ENCODE measurements at regions not wholly inside any gene's neighbourhood (a gene's known extent, or its start where the extent isn't known, plus 50 kb on each side); places are given as distances from the start of the nearest gene placed in this dataset.

DNA sequence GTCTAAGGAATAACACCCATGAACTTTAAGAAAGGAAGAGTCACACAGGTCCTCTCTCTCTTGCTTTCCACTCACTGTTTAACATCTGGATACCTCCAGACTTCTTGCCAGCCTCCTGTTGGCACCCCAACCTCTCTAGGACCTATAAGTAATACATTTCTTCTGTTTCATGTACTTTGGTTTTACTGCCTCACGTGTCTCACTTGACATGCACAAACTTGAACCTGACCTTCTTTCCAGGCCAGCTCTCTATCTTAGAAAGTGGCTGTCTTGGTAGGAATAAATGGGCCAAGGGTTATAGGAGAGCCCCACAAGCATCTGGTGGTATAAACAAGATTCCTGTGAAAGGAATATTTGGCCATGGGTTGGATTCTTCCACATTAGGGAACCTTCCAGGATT lies 614.8 kb upstream of the AGA start:
- no peak for DNase-seq

DNA sequence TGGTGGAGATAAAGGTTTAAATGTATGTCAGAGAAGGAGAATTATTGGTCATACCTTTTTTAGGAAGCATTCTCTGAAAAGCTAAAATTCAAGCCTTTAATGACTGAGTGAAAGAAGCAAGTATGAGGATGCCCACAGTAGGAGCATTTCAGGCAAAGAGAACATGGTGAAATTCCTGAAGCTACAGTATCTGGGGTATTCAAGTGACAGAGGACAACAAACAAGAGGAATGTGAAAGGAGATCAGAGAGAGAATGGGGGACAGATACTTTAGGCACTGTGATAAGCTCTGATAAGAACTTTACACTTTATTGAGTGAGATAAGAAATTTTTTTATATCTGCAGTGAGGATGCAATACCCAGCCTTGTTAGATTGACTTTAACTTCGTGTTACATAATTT lies 621.3 kb upstream of the AGA start:
- DNase-seq = no peak

DNA sequence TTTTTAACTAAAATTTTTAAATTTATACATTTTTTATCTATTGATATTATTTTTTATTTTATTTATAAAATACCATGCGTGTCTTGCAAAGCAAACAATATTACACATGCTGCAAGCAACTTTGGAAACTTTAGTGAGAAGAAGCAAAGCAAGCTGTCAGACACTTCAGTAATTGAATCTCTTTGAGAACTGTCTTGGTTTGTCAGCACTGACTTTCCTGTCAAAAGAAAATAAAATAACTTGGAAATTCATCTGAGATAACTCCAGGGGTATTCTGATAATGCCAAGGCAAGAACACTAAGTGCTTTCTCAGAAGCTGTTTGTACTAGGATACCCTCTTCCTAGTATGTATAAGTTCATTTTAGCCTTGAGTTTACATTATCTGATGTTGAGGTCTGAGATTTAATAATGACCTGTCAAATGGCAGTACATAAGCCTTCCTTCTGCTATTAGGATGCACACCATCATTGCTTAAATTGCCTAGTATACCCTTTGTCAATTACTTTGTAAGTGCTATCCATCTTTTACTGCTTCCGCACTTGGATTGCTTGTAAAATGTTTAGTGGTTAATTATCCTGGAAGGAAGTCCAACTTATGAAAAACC lies 624.2 kb upstream of the AGA start:
- DNase-seq = no peak

DNA sequence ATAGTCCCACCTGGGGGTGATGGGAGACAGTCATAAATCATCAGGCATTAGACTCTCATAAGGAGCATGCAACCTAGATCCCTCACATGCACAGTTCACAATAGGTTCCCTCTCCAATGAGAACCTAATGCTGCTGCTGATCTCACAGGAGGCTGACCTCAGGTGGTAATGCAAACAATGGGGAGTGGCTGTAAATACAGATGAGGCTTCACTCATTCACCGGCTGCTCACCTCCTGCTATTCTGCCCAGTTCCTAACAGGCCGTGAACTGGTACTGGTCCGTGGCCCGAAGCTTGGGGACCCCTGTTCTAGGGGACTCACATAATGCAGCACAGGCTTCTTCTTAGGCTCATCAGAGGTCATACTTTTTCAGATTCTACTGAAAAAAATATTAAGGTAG lies 625.9 kb upstream of the AGA start:
- DNase-seq = no peak

DNA sequence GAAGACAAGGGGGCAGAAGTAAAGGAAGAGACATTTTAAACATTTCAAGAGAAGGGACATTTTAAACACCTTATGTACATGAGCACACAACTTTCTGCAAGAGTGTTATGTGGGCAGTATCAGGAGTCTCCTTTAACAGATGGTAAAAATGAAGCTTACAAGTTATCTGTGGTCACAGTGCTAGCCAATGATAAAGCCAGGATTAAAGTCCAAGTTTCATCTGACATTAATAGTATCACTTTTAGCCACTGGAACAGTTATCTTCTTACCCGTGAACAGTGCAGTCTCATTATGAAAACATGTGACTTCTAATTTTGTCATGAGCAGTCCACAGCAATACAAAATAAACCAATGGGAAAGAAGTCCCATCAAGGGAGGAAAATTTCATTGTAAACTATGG lies 627.9 kb upstream of the AGA start:
- DNase-seq = no peak

DNA sequence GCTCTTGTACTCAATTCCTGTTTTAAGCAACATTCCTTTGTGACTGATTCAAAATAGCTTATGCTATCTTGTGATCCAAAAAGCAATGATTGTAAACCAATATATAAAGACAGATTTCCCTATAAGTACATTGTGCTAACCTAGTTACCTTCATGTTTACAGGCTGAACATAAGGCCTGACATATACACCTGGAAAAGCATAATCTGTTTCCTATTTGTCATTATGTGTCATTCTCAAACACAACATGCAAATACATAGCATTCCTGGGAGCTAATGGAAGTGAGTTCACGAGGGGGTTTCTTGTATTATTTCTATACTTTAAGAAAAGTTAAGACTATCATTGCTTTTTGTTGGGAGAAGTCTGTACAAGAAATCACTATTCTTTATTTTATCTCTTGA lies 638.1 kb upstream of the AGA start:
- DNase-seq = no peak

DNA sequence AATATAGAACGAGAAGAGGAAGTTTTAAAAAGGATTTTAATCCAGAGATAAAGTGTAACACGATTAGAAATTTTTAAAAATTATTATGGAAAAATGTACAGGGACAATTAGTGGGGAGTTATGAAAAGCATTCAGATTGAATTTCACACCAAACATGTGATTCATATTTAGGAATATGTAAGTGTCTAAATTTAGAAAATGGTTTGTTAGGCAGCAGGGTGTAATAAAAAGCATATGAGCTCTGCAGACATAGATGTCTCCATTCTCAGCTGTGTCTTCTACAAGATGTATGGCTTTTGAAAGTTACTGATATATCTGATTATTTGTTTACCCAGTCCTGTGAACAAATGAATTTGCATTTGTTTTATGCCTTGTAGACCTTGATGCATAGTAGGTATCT lies 638.9 kb upstream of the AGA start:
- no peak for DNase-seq

DNA sequence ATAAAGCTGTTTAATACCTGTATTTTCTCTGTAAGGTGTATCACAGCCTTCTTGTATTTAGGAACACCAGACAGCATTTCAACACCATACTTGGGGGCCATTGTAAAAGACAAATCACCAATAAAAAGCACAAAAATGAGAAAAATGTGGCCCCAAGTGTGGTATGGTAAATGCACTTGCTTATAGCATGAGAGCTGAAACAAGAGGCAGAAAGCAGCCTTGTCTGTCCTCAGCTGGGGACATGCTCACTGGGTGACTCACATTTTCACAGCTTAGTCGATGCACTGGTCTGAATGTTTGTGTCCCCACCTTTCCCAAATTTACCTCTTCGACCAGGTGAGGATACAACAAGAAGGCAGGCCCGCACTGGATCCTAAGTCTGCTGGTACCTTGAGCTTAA lies 639.7 kb upstream of the AGA start:
- no peak for DNase-seq

DNA sequence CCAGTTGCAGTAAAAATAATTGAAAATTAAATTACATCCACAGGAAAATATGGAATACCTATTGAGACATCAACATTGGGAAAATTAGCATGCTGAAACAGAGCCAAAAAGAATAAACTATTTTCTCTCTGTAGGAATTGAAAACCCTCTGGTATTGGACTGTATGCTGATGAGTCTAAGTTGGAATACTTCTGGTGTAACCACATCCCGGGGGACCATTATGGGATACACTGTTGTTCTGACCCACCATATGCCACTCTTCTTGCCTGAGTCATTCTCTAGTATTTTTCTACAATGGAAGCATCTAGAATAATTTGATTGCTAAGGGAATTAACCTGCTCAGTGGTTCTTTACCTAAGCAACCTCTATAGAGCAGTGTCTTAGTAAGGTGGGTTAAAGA lies 640.7 kb upstream of the AGA start:
- no peak for DNase-seq

DNA sequence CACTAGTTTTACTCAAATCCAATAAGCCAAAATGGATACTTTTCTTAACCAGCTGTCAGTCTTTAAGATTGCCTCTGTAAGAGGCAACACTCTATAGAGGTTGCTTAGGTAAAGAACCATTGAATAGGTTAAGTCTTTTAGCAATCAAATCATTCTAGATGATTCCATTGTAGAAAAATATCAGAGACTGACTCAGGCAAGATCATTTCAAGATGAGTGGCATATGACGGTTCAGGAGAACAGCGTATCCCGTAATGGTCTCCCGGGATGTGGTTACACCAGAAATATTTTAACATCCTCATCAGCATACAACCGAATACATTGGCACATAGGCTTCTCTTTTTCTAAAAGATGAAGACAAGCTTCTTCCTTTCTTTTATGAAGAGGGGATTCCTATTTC lies 641.7 kb upstream of the AGA start:
- no peak for DNase-seq

DNA sequence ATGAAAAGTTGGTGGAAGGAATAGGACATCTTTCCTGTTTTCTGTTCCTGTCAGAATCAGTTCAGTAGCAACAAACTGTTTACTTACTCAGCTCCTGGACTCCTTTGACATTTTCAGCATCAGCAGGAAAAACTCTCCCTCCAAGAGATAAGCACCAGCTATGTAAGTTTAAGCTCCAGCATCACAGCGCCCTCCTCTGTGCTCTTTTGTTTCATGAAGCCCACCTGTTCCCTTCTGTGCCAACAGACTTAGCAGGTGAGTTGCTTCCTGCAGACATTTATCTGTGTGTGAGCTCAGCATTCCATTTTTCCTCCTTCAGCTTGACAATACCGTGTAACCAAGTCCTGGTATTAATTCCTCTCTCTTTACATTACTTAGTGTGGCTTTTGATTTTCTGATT lies 644.1 kb upstream of the AGA start:
- peak; percentile 5 for DNase-seq

DNA sequence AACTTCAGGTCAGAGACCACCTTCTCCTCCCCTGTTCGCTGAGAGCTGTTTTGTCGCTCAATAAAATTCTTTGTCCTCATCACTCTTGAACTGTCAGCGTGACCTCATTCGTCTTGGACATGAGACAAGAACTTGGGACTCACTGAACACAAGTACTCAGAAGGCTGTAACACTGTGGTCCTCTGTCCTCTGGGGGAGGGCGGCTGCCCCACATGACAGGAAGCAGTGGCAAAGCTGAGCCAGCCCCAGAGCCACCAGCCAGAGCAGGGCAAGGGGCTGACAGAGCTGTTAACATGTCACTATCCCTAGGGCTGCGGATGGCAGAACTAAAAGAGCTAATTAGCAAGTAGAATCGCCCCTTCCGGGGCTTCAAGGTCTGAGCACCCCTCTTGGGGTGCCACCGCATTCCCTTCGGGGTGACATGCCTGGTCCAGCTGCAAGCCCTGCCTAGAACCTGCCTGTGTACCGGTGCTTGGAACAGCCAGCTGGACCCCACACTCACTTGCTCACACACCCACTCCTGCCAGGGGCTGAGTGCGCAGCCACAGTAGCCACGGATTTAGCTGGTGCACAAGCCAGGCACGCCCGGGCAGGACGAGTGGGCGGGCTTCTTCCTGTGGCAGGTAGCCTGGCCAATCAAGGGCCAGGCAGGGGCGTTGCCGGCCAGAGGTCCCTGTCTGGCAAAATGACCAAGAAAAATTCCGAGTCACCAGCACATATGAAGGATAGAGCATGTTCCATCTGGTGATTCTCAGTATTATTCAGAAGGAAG lies 648.6 kb upstream of the AGA start:
- no peak for DNase-seq

DNA sequence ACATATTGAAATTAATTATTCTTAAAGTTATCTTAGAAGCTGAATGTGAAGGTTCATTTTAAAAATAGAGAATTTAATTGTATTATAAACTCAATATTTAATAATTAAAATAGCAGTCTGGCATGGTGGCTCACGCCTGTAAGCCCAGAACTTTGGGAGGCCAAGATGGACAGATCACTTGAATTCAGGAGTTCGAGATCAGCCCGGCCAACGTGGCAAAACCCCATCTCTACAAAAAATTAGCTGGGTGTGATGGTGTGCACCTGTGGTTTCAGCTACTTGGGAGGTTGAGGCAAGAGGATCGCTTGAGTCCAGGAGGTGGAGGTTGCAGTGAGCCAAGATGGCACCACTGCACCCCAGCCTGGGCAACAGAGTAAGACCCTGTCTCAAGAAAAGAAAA lies 659.9 kb upstream of the AGA start:
- no peak for DNase-seq

DNA sequence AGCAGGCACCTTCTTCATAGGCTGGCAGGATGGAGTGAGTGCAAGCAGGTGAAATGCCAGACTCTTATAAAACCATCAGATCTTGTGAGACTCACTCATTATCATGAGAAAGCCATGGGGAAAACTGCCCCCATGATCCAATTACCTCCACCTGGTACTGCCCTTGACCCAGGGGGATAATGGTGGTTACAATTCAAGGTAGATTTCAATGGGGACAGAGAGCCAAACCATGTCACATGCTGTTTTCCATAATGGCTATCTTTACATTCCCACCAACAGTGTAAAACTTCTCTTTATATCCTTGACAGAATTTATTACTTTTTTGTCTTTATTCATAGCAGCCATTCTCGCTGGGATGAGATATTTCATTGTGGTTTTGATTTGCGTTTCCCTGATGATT lies 663.0 kb upstream of the AGA start:
- no peak for DNase-seq

DNA sequence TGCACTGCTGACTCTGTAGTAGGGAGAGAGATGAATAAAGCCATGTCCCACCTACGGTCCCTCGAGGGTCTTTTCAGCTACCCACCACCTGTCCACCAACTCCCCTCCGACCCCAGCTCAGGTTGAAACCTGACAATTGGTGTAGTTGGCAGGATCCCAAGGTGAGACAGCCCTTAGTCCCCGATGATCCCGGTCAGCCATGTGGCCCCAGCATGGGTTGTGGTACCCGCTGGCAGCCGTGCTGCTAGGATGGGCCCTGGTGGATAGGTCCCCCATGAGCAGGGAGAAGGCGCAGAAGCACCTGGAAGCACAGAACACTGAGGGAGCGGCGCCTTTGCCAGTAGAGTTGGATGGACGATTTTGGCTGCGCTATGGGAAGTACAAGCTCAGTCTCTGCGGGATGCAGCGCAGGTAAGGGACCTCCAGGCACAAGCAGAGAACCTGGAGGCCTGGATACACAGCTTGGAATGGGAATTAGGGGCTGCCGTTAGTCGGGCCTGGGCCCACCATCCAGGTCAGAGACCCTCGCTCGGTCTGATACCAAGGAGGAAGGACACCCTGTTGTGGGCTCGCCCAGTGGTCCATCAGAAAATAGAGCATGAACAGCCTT lies 694.6 kb upstream of the AGA start:
- DNase-seq = no peak

DNA sequence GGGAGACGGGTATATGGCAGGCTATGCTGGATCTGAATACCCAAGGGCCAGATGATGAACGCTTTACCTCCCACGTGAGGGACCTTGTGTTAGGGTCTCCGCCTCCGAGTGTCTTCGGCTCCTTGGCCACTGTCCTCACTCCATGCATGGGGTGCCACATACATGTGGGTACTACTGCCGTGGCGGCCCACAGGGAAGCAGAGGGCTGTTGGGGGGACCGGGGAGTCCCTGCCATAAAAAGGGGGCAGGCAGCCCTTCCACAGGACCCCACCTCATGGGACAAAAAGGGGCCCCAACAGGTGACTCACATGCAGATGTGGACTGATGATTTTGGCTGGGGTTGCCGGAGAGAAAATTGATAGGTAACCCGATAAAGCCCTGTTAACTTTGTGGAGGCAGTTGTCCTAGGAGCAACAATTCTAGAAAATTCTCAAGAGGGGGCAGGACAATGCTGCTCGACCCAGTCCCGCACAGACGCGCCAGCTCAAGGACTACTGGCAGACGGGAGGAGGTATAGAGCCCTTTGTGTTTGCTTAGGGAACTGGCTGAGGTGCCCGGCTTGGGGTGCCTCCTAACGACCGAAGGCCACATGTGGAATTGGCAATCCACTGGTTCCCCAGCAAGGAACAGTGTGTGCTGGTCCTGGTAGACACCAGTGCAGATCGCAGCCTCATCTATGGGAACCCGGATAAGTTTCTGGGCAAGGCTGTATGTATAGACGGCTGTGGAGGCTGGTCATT lies 695.7 kb upstream of the AGA start:
- no peak for DNase-seq

DNA sequence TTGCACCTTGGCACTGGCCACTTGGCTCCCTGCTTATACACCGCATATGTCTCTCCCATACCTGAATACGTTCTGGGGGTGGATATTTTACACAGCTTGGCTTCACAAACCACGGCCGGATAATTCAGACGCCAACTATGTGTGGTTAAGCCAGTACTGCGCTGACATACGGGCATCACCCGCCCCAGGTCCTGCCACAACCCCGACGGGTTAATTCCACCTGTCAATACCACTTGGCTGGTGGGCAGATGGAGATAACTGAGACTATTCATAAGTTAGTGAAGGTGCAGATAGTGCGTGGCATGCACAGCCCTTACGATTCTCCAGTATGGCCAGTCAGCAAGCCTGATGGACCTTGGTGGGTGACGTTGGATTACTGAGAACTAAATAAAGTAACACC lies 696.3 kb upstream of the AGA start:
- DNase-seq = no peak

DNA sequence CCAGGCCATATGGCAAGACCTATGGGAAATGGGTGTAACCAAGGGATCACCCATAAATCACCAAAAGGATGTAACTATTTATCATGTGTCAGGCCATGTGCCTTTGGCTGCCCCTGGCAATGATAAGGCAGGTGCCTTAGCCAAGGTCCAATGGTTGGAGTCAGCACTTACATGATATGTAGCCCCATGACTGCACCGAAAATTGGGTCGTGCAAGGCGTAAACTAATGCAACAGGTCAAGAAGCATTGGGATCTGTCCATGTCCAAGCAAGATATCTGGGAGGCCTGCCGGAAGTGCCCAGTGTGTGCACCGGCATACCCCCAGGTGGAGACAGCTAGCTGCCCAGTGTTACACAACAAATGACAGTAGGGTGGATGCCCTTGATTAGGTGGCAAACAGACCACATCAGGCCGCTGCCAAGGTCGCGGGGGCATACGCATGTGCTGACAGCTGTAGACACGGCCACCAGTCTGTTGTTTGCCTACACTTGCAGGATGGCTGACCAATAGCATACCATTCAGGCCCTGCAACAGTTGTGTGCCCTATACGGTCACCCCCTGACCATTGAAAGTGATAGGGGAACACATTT lies 698.2 kb upstream of the AGA start:
- DNase-seq = no peak

DNA sequence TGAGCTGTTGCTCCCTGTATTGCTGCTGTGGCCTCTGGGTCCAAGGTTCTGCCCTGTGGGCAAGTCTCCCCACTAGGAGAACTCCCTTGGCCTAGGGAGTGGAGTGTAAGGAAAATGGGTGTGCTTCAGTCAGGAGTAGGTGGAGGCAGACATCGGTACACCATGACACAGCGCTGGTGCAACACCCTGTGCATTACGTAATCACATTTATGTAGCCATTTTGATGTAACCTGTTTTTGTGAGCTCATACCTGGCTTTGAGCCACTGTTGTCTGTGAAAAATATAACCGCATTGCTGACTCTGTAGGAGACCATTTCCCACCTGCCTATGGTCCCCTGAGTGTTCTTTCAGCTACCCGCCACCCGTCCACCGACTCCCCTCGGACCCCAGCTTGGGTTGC lies 700.5 kb upstream of the AGA start:
- no peak for DNase-seq

DNA sequence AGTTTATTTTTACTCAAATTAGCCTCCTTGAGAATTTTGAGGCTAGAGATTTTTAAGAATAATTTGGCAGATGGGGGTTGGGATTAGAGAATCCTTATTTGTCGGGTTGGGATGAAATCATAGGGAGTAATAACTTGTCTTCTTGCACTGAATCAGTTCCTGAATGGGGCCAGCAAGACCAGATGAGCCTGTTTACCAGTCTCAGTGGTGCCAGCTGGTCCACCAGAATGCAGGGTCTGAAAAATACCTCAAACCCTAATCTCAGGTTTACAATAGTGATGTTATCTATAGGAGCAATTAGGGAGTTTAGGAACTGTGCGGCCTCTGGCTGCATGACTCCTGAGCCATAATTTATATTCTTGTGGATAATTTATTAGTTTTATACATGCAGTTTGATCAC lies 705.9 kb upstream of the AGA start:
- DNase-seq = no peak

DNA sequence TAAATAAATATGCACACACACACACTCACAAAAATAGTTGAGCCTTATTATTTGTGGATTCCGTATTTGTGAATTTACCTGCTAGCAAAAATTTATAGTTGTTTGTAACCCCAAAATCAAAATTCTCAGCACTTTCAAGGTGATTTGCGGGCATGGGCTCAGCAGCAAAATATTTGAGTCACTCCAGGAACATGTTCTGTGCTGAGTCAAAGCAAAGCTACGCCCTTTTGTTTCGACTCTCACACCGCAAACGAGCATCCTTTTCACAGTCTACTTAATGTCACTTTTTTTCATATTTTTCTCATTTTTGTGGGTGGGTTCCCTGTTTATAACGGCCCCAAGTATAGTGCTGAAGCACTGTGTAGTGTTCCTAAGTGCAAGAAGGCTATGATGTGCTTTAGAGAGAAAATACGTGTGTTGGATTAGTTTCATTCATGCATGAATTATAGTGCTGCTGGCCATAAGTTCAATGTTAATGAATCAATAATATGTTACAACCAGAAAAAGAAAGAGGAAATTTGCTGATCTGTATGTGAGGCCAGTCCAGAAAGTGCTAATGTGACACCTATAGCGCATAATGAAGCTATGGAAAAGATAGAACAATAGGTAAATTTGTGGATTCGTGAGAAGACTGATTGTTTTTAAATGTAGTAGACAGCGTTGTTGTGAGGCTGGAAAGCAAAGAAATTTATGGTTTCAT lies 723.2 kb upstream of the AGA start:
- no peak for DNase-seq

DNA sequence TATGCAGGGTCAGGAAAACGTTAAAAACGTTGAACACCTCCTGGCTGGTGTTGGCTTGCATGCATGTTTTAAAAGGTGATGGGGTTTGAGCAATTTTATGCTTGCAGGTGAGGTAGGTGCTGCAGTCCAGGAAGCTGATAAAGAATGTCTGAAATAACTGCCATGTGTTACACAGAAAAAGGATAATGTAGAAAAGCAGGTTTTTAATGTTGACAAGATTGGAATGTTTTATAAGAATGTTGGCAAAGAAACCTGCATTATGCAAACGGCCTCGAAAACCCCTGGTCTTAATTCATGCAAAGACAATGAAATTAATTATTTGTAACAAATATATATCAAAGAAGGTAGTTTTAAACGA lies 723.7 kb upstream of the AGA start:
- no peak for DNase-seq

Measured in left kidney (tissue), 1 donor.